ENCODE measurements at regions not wholly inside any gene's neighbourhood (a gene's known extent, or its start where the extent isn't known, plus 50 kb on each side); places are given as distances from the start of the nearest gene placed in this dataset.

GRCh38 chr4:111699165-111699564 is 446.1 kb upstream of the FAM241A start:
- CTCF ChIA-PET, result no interaction called here
- H3K4me3 ChIP-seq (ENCODE audit: low read depth, low read length), result no peak overlapping the region
- no peaks in the 10 kb centered on the region for H3K27me3 ChIP-seq (ENCODE audit: control insufficient read depth, insufficient read depth, low read length)
- no peak for TF ChIP-seq CTCF (IDR thresholded peaks at IDR 0.05; ENCODE audit: insufficient read depth, low read depth, low read length)
- DNase-seq (ENCODE audit: low read depth), result no peak
- POLR2A ChIA-PET, result no interaction called here
- no peaks in the 10 kb centered on the region for H3K36me3 ChIP-seq (ENCODE audit: control insufficient read depth, insufficient read depth, low read length)

GRCh38 chr4:111701102-111701501 is 444.2 kb upstream of the FAM241A start:
- no peaks in the 10 kb centered on the region for H3K27me3 ChIP-seq (ENCODE audit: control insufficient read depth, insufficient read depth, low read length)
- ChIA-PET POLR2A (no interaction called here), CTCF (no interaction called here)
- DNase-seq (ENCODE audit: low read depth), result no peak
- no peak overlapping the region for H3K4me3 ChIP-seq (ENCODE audit: low read depth, low read length)
- TF ChIP-seq CTCF (IDR thresholded peaks at IDR 0.05; ENCODE audit: insufficient read depth, low read depth, low read length), result no peak
- no peaks in the 10 kb centered on the region for H3K36me3 ChIP-seq (ENCODE audit: control insufficient read depth, insufficient read depth, low read length)

GRCh38 chr4:111707491-111707890 is 437.8 kb upstream of the FAM241A start:
- H3K4me3 ChIP-seq (ENCODE audit: low read depth, low read length), result no peak overlapping the region
- no peak for DNase-seq (ENCODE audit: low read depth)
- no peaks in the 10 kb centered on the region for H3K36me3 ChIP-seq (ENCODE audit: control insufficient read depth, insufficient read depth, low read length)
- POLR2A ChIA-PET, result no interaction called here
- no peak for TF ChIP-seq CTCF (IDR thresholded peaks at IDR 0.05; ENCODE audit: insufficient read depth, low read depth, low read length)
- CTCF ChIA-PET, result no interaction called here
- H3K27me3 ChIP-seq (ENCODE audit: control insufficient read depth, insufficient read depth, low read length), result no peaks in the 10 kb centered on the region

GRCh38 chr4:111712093-111712677 is 433.1 kb upstream of the FAM241A start:
- H3K4me3 ChIP-seq (ENCODE audit: low read depth, low read length), result no peak overlapping the region
- ChIA-PET CTCF (no interaction called here), POLR2A (no interaction called here)
- H3K36me3 ChIP-seq (ENCODE audit: control insufficient read depth, insufficient read depth, low read length), result no peaks in the 10 kb centered on the region
- no peak for DNase-seq (ENCODE audit: low read depth)
- TF ChIP-seq CTCF (IDR thresholded peaks at IDR 0.05; ENCODE audit: insufficient read depth, low read depth, low read length), result no peak
- H3K27me3 ChIP-seq (ENCODE audit: control insufficient read depth, insufficient read depth, low read length), result no peaks in the 10 kb centered on the region

GRCh38 chr4:111713276-111713675 is 432.0 kb upstream of the FAM241A start:
- H3K36me3 ChIP-seq (ENCODE audit: control insufficient read depth, insufficient read depth, low read length), result no peaks in the 10 kb centered on the region
- H3K4me3 ChIP-seq (ENCODE audit: low read depth, low read length), result no peak overlapping the region
- no peaks in the 10 kb centered on the region for H3K27me3 ChIP-seq (ENCODE audit: control insufficient read depth, insufficient read depth, low read length)
- CTCF ChIA-PET, result interaction anchor here (0.6 to 0.9 kb wide), 3 partner anchors 10 to 719 kb away, joined by 3 read pairs; no protein-coding TSS in a partner anchor
- POLR2A ChIA-PET, result no interaction called here
- TF ChIP-seq CTCF (IDR thresholded peaks at IDR 0.05; ENCODE audit: insufficient read depth, low read depth, low read length), result no peak
- DNase-seq (ENCODE audit: low read depth), result no peak
